ENCODE measurements at regions not wholly inside any gene's neighbourhood (a gene's known extent, or its start where the extent isn't known, plus 50 kb on each side); places are given as distances from the start of the nearest gene placed in this dataset.
A peak's percentile ranks its signal among the peaks of the same experiment; 100 is the strongest.

DNA sequence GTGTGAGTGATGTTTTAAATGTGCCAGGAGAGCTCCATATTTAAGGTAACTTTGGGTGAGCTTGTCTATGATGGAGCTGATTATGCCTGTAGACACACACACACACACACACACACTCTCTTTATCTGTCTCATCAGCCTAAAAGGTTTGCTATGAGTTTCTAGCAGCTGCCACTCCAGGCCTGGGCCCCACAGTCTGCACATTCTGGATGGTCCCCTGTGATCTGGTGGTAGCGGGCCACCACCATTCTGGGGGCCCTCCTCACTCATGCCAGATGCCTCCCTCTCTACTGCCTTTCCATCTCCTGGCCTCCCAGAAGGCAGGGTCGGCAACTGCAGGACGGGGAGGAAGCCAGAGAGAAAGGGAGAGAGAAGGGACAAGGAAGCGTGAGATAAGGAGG, 129.2 kb upstream of the TNR start:
- no peaks in the 10 kb centered on the region for H4K20me1 ChIP-seq (ENCODE audit: control insufficient read depth, insufficient read depth)
- H3K9me3 ChIP-seq (replicated peaks; ENCODE audit: control insufficient read depth, insufficient read depth, low read length), result no peaks in the 10 kb centered on the region
- RAD21 ChIA-PET (ENCODE audit: unreplicated experiment), result no interaction called here
- no peak for FAIRE-seq
- POLR2A ChIA-PET, result no interaction called here
- WGBS (ENCODE audit: insufficient coverage, insufficient replicate concordance, low lambda C conversion rate, missing lambda C conversion rate), result 7% methylated on average over 2 of the region's 4 CpGs
- peaks cover 6% of the 10 kb centered on the region; the same call in 1 of the 2 replicates for H3K4me1 ChIP-seq (ENCODE audit: control insufficient read depth, insufficient read depth, low read length)
- H3K4me2 ChIP-seq (ENCODE audit: control insufficient read depth, insufficient read depth), result no peak overlapping the region
- no peaks in the 10 kb centered on the region for H3K79me2 ChIP-seq (ENCODE audit: control insufficient read depth, insufficient read depth, low read length)
- intact Hi-C loops (cut with micrococcal nuclease; ENCODE audit: unreplicated experiment) (no loop called here), in situ Hi-C loops (cut with MboI) (no loop called here)
- H3K36me3 ChIP-seq (ENCODE audit: control insufficient read depth in 2 of 2, insufficient read depth in 2 of 2, low read length in 1 of 2), result no peaks in the 10 kb centered on the region
- ATAC-seq, result peak; percentile 25; the same call in 1 of the 3 replicates
- no peak overlapping the region for H2AFZ ChIP-seq (ENCODE audit: control insufficient read depth, low read depth, low read length)
- H3K27me3 ChIP-seq (replicated peaks in 1 of 2; ENCODE audit: control insufficient read depth in 2 of 2, insufficient read depth in 2 of 2, low read length in 1 of 2), result no peaks in the 10 kb centered on the region; a peak in 1 of 4 replicates
- no peak for DNase-seq (ENCODE audit: low read depth, low spot score)
- CTCF ChIA-PET, result no interaction called here
- no peak overlapping the region for H3K9ac ChIP-seq (ENCODE audit: control insufficient read depth, insufficient read depth, low read length)
- SMC1A ChIA-PET (ENCODE audit: uncharacterized antibody, unreplicated experiment), result interaction anchor here (0.6 kb wide), 1 partner anchor 46 kb away, joined by 3 read pairs; no protein-coding TSS in a partner anchor
- H3K27ac ChIP-seq (ENCODE audit: control insufficient read depth, insufficient read depth), result no peak overlapping the region
- TF ChIP-seq NFYB (IDR thresholded peaks at IDR 0.05; ENCODE audit: insufficient read depth, low read depth, low read length), result no peak
- TF ChIP-seq EP300 (IDR thresholded peaks at IDR 0.05; ENCODE audit: borderline replicate concordance in 1 of 2, control insufficient read depth in 1 of 2, low read depth in 2 of 2, low read length in 2 of 2), result no peak
- no peak for TF ChIP-seq FOXM1 (IDR thresholded peaks at IDR 0.05; ENCODE audit: low read depth, low read length)
- no peak for TF ChIP-seq CBFB (IDR thresholded peaks at IDR 0.05; ENCODE audit: low read depth)
- TF ChIP-seq KDM1A (IDR thresholded peaks at IDR 0.05; ENCODE audit: borderline replicate concordance), result no peak
- no peak for TF ChIP-seq RCOR1 (conservative IDR thresholded peaks at IDR 0.05; ENCODE audit: low read depth, low read length)
- TF ChIP-seq, protein P1, sequence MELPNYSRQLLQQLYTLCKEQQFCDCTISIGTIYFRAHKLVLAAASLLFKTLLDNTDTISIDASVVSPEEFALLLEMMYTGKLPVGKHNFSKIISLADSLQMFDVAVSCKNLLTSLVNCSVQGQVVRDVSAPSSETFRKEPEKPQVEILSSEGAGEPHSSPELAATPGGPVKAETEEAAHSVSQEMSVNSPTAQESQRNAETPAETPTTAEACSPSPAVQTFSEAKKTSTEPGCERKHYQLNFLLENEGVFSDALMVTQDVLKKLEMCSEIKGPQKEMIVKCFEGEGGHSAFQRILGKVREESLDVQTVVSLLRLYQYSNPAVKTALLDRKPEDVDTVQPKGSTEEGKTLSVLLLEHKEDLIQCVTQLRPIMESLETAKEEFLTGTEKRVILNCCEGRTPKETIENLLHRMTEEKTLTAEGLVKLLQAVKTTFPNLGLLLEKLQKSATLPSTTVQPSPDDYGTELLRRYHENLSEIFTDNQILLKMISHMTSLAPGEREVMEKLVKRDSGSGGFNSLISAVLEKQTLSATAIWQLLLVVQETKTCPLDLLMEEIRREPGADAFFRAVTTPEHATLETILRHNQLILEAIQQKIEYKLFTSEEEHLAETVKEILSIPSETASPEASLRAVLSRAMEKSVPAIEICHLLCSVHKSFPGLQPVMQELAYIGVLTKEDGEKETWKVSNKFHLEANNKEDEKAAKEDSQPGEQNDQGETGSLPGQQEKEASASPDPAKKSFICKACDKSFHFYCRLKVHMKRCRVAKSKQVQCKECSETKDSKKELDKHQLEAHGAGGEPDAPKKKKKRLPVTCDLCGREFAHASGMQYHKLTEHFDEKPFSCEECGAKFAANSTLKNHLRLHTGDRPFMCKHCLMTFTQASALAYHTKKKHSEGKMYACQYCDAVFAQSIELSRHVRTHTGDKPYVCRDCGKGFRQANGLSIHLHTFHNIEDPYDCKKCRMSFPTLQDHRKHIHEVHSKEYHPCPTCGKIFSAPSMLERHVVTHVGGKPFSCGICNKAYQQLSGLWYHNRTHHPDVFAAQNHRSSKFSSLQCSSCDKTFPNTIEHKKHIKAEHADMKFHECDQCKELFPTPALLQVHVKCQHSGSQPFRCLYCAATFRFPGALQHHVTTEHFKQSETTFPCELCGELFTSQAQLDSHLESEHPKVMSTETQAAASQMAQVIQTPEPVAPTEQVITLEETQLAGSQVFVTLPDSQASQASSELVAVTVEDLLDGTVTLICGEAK (IDR thresholded peaks at IDR 0.05; ENCODE audit: borderline replicate concordance), result no peak
- TF ChIP-seq TCF7 (IDR thresholded peaks at IDR 0.05; ENCODE audit: borderline replicate concordance), result no peak
- TF ChIP-seq, protein P2, sequence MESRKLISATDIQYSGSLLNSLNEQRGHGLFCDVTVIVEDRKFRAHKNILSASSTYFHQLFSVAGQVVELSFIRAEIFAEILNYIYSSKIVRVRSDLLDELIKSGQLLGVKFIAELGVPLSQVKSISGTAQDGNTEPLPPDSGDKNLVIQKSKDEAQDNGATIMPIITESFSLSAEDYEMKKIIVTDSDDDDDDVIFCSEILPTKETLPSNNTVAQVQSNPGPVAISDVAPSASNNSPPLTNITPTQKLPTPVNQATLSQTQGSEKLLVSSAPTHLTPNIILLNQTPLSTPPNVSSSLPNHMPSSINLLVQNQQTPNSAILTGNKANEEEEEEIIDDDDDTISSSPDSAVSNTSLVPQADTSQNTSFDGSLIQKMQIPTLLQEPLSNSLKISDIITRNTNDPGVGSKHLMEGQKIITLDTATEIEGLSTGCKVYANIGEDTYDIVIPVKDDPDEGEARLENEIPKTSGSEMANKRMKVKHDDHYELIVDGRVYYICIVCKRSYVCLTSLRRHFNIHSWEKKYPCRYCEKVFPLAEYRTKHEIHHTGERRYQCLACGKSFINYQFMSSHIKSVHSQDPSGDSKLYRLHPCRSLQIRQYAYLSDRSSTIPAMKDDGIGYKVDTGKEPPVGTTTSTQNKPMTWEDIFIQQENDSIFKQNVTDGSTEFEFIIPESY (IDR thresholded peaks at IDR 0.05), result no peak
- TF ChIP-seq DPF2 (IDR thresholded peaks at IDR 0.05), result no peak
- no peak for TF ChIP-seq IRF4 (IDR thresholded peaks at IDR 0.05; ENCODE audit: low read depth, low read length)
- no peak for TF ChIP-seq MEF2A (IDR thresholded peaks at IDR 0.05; ENCODE audit: insufficient read depth, low read depth, low read length)
- no TSS peak for BruUV-seq (replicated peaks)
- H3K4me3 ChIP-seq, result no peak overlapping the region
